HCT116 (cell line): ENCODE measurements at regions not wholly inside any gene's neighbourhood (a gene's known extent, or its start where the extent isn't known, plus 50 kb on each side); places are given as distances from the start of the nearest gene placed in this dataset.
A peak's percentile ranks its signal among the peaks of the same experiment; 100 is the strongest.

ENCODE experiments used
- ATAC-seq: fragments of 200-7000 bp; cut with Tn5 transposase; 2 replicates; pipeline ENCODE4 v1.9.1; 2020; ENCODE audit warnings: mild to moderate bottlenecking, moderate library complexity
- BruUV-seq: library from RNA; stranded (reverse); fragments of 400-500 nt; replicated peaks from 2 replicates; lab custom pipeline; 2021; lab: Mats Ljungman, UMichigan
- CTCF ChIA-PET: fragments of 300-600 bp; sonication (Branson Sonifier 250); formaldehyde crosslinking; loops from one replicate; lab custom pipeline; 2021; ENCODE audit warnings: antibody characterized with exemption; lab: Charles Lee
- POLR2A ChIA-PET: fragments of 300-600, 350-600 bp; sonication (Branson Sonifier 250); formaldehyde crosslinking; loops from one replicate; lab custom pipeline; 2021; ENCODE audit warnings: antibody characterized with exemption; lab: Charles Lee
- RAD21 ChIA-PET, 2 experiments: fragments of 300-600 bp; sonication (Branson Sonifier 250); formaldehyde crosslinking; loops; one replicate each; lab custom pipeline; 2023; ENCODE audit warnings: low total read pairs in 2 of 2; ENCODE audit not compliant: uncharacterized antibody in 2 of 2, unreplicated experiment in 2 of 2, low non-redundant PET in 1 of 2; lab: Charles Lee
- DNase-seq: peaks from one replicate; pipeline ENCODE4 v3.0.0-alpha.2; 2010; ENCODE audit warnings: low read depth, low spot score
- H2AFZ ChIP-seq: fragments of 200-600 bp; shearing (Covaris generic), sonication (generic); 2 replicates; pipeline ENCODE4 v1.6.1; 2017; ENCODE audit warnings: low read depth, mixed run types, mixed read lengths, antibody characterized with exemption, low read length; ENCODE audit not compliant: poor library complexity, severe bottlenecking
- H3K27ac ChIP-seq: 2 replicates; pipeline ENCODE4 v1.5.1; 2012; ENCODE audit warnings: low read depth, low read length
- H3K27me3 ChIP-seq: fragments of 200-600 bp; sonication (generic); 2 replicates; pipeline ENCODE4 v1.6.1; 2016; ENCODE audit warnings: mixed run types, low read length, mixed read lengths; ENCODE audit not compliant: insufficient read depth
- H3K36me3 ChIP-seq, 2 experiments: fragments of 200-500 bp in 1 of 2; fragments of 200-600 bp in 1 of 2; sonication (Bioruptor generic) in 1 of 2; sonication (generic) in 1 of 2; 2 replicates each; pipeline versions ENCODE4 v1.5.1 to v1.6.1; 2014 to 2016; ENCODE audit warnings: low read length in 2 of 2, inconsistent platforms in 1 of 2, mixed read lengths in 1 of 2, mixed run types in 1 of 2; ENCODE audit not compliant: insufficient read depth in 2 of 2, control insufficient read depth in 1 of 2
- H3K4me1 ChIP-seq, 2 experiments: fragments of 200-600 bp in 1 of 2; sonication (generic) in 1 of 2; 2 replicates each; pipeline versions ENCODE4 v1.5.1 to v1.6.1; 2012 to 2017; ENCODE audit warnings: low read length in 2 of 2, inconsistent platforms in 1 of 2, mild to moderate bottlenecking in 1 of 2, mixed read lengths in 1 of 2, mixed run types in 1 of 2, moderate library complexity in 1 of 2; ENCODE audit not compliant: insufficient read depth in 2 of 2, control insufficient read depth in 1 of 2
- H3K4me2 ChIP-seq: fragments of 200-600 bp; sonication (generic); 2 replicates; pipeline ENCODE4 v1.6.1; 2017; ENCODE audit warnings: mixed run types, low read length, mixed read lengths
- H3K4me3 ChIP-seq, 2 experiments: fragments of 200-600 bp in 1 of 2; sonication (generic) in 1 of 2; replicated peaks in 1 of 2; 2 replicates each; pipeline ENCODE4 v1.5.1; 2011 to 2016; ENCODE audit warnings: low read length in 2 of 2, control low read depth in 1 of 2, low read depth in 1 of 2, mild to moderate bottlenecking in 1 of 2, mixed read lengths in 1 of 2, mixed run types in 1 of 2
- H3K79me2 ChIP-seq: fragments of 200-600 bp; sonication (generic); 2 replicates; pipeline ENCODE4 v1.6.1; 2017; ENCODE audit warnings: mild to moderate bottlenecking, mixed run types, low read length, moderate library complexity, mixed read lengths; ENCODE audit not compliant: insufficient read depth
- H3K9ac ChIP-seq: fragments of 200-600 bp; sonication (generic); 2 replicates; pipeline ENCODE4 v1.6.1; 2016; ENCODE audit warnings: low read length, mixed read lengths
- H3K9me2 ChIP-seq: fragments of 200-600 bp; sonication (generic), shearing (Covaris generic); 2 replicates; pipeline ENCODE4 v1.6.1; 2017; ENCODE audit warnings: mixed run types, mild to moderate bottlenecking, moderate library complexity; ENCODE audit not compliant: insufficient read depth
- H3K9me3 ChIP-seq, 2 experiments: fragments of 200-500 bp in 1 of 2; fragments of 200-600 bp in 1 of 2; sonication (Bioruptor generic) in 1 of 2; sonication (generic) in 1 of 2; 2 replicates each; pipeline ENCODE4 v1.6.1; 2014 to 2017; ENCODE audit warnings: low read length in 2 of 2, mixed read lengths in 2 of 2, inconsistent platforms in 1 of 2, low read depth in 1 of 2, mild to moderate bottlenecking in 1 of 2, mixed run types in 1 of 2, moderate library complexity in 1 of 2; ENCODE audit not compliant: control insufficient read depth in 1 of 2, insufficient read depth in 1 of 2
- H4K20me1 ChIP-seq: fragments of 200-600 bp; sonication (generic), shearing (Covaris generic); 2 replicates; pipeline ENCODE4 v1.6.1; 2017; ENCODE audit warnings: mixed run types, mild to moderate bottlenecking, moderate library complexity; ENCODE audit not compliant: insufficient read depth
- CBX3 ChIP-seq: IDR thresholded peaks from 2 replicates; pipeline ENCODE4 v1.6.1; 2012; ENCODE audit warnings: low read depth
- CEBPB ChIP-seq: IDR thresholded peaks from 2 replicates; pipeline ENCODE4 v1.6.1; 2012; ENCODE audit warnings: low read depth
- EGR1 ChIP-seq: IDR thresholded peaks from 2 replicates; pipeline ENCODE4 v1.6.1; 2012; ENCODE audit warnings: low read depth
- EZH2 ChIP-seq: fragments of 200-600 bp; sonication (generic); IDR thresholded peaks from 2 replicates; pipeline ENCODE4 v1.6.1; 2017; ENCODE audit warnings: antibody characterized with exemption, mixed run types
- FOSL1 ChIP-seq: IDR thresholded peaks from 2 replicates; pipeline ENCODE4 v1.6.1; 2012; ENCODE audit warnings: low read depth
- JUND ChIP-seq: IDR thresholded peaks from 2 replicates; pipeline ENCODE4 v1.6.1; 2012
- SRF ChIP-seq: IDR thresholded peaks from 2 replicates; pipeline ENCODE4 v1.6.1; 2012; ENCODE audit warnings: low read depth
- intact Hi-C: fragments of 100-400 bp; cut with micrococcal nuclease; formaldehyde crosslinking; loops from 2 replicates; pipeline ENCODE4 v1.10.0; 2022
- TF ChIP-seq, protein P1 (sequence below): IDR thresholded peaks from 2 replicates; pipeline ENCODE4 v1.6.1; 2012; ENCODE audit warnings: low read depth
- TF ChIP-seq, protein P2 (sequence below), 3 experiments: fragments of 200-600 bp in 1 of 3; sonication (generic) in 1 of 3; IDR thresholded peaks in 2 of 3; conservative IDR thresholded peaks in 1 of 3; 2 replicates each; pipeline ENCODE4 v1.5.1; 2012 to 2017; ENCODE audit warnings: low read depth in 2 of 3, low read length in 2 of 3, antibody characterized with exemption in 1 of 3, borderline replicate concordance in 1 of 3, control low read depth in 1 of 3, mild to moderate bottlenecking in 1 of 3, mixed read lengths in 1 of 3, mixed run types in 1 of 3, moderate library complexity in 1 of 3; ENCODE audit not compliant: insufficient read depth in 1 of 3

DNA sequence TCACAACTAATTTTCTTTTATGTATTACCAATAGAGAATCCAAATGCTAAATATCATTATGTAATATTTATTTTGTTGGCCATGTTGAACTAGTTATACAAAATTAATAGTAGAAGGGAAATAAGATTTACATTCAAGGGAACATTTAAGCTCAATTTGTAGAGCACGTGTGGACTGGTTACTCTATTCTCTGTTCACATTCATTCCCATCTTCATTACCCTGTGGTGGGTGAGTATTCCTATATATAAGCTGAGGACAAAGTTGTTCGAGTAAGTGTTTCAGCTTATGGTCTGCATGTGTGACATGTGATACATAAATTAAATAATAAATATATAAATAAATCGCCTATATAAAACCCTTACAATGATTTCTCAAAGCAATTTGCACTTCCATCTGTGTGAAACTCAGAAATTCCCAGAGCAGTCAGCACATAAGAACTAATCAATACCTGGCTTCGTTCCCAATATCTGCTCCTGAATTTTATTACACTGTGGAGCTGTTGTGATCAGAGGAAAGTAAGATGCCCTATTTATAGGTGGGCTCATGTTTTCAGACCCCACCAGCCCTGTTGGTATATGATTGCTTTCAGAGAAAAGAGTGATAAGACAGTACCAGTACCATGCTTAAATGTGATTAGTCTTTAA lies 308.2 kb upstream of the DCN start:
- ChIA-PET CTCF (no interaction called here), POLR2A (interaction anchor here (0.8 kb wide), 1 partner anchor 77 kb away, joined by 3 read pairs; no protein-coding TSS in a partner anchor)
- no peak overlapping the region for H3K4me2 ChIP-seq
- H3K9ac ChIP-seq: no peak overlapping the region
- no peaks in the 10 kb centered on the region for H3K79me2 ChIP-seq
- ATAC-seq: no peak
- no peak overlapping the region for H3K4me3 ChIP-seq
- H3K36me3 ChIP-seq: no peaks in the 10 kb centered on the region
- H4K20me1 ChIP-seq: no peaks in the 10 kb centered on the region
- BruUV-seq: no TSS peak
- no peak for TF ChIP-seq CEBPB
- TF ChIP-seq JUND: no peak
- TF ChIP-seq CBX3: no peak
- no peak for TF ChIP-seq EGR1
- TF ChIP-seq, protein P1, sequence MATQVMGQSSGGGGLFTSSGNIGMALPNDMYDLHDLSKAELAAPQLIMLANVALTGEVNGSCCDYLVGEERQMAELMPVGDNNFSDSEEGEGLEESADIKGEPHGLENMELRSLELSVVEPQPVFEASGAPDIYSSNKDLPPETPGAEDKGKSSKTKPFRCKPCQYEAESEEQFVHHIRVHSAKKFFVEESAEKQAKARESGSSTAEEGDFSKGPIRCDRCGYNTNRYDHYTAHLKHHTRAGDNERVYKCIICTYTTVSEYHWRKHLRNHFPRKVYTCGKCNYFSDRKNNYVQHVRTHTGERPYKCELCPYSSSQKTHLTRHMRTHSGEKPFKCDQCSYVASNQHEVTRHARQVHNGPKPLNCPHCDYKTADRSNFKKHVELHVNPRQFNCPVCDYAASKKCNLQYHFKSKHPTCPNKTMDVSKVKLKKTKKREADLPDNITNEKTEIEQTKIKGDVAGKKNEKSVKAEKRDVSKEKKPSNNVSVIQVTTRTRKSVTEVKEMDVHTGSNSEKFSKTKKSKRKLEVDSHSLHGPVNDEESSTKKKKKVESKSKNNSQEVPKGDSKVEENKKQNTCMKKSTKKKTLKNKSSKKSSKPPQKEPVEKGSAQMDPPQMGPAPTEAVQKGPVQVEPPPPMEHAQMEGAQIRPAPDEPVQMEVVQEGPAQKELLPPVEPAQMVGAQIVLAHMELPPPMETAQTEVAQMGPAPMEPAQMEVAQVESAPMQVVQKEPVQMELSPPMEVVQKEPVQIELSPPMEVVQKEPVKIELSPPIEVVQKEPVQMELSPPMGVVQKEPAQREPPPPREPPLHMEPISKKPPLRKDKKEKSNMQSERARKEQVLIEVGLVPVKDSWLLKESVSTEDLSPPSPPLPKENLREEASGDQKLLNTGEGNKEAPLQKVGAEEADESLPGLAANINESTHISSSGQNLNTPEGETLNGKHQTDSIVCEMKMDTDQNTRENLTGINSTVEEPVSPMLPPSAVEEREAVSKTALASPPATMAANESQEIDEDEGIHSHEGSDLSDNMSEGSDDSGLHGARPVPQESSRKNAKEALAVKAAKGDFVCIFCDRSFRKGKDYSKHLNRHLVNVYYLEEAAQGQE: no peak
- no peak for TF ChIP-seq SRF
- TF ChIP-seq FOSL1: no peak
- TF ChIP-seq, protein P2, sequence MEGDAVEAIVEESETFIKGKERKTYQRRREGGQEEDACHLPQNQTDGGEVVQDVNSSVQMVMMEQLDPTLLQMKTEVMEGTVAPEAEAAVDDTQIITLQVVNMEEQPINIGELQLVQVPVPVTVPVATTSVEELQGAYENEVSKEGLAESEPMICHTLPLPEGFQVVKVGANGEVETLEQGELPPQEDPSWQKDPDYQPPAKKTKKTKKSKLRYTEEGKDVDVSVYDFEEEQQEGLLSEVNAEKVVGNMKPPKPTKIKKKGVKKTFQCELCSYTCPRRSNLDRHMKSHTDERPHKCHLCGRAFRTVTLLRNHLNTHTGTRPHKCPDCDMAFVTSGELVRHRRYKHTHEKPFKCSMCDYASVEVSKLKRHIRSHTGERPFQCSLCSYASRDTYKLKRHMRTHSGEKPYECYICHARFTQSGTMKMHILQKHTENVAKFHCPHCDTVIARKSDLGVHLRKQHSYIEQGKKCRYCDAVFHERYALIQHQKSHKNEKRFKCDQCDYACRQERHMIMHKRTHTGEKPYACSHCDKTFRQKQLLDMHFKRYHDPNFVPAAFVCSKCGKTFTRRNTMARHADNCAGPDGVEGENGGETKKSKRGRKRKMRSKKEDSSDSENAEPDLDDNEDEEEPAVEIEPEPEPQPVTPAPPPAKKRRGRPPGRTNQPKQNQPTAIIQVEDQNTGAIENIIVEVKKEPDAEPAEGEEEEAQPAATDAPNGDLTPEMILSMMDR (IDR thresholded peaks at IDR 0.05 in 2 of 3, conservative IDR thresholded peaks at IDR 0.05 in 1 of 3; ENCODE audit: borderline replicate concordance in 1 of 3, insufficient read depth in 1 of 3, low read depth in 2 of 3, low read length in 2 of 3): no peak
- TF ChIP-seq EZH2: no peak
- TF ChIP-seq, all 23 proteins: peak for 0
- H3K4me1 ChIP-seq: peaks cover 0 to 5% of the 10 kb centered on the region in 2 experiments; a peak in 2 of 4 replicates
- intact Hi-C loops: no loop called here
- DNase-seq: no peak
- RAD21 ChIA-PET: no interaction called here
- H3K9me2 ChIP-seq: no peaks in the 10 kb centered on the region
- H3K27ac ChIP-seq: no peak overlapping the region
- H3K9me3 ChIP-seq: no peaks in the 10 kb centered on the region
- peak overlapping the region; percentile 4 for H2AFZ ChIP-seq
- H3K27me3 ChIP-seq: no peaks in the 10 kb centered on the region
